ENCODE measurements at regions not wholly inside any gene's neighbourhood (a gene's known extent, or its start where the extent isn't known, plus 50 kb on each side); places are given as distances from the start of the nearest gene placed in this dataset.

DNA sequence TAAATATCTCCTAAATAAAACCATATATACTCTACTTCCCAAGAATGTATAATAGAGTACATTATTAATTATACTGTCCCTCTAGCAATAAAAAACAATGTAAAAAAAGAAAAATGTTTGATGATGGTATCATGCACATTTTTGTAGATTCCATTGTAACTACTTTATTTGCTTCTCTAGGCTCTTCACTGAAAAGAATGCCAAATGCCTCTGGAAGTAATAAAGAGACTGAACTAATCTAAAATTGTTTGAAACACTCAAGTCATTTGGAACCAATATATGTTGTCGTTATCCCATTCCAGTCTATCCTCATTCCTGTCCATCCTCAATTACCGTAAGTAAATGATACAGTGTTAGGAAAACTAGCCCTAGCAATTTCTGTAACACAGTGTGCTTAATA, 233.6 kb downstream of the C12orf50 start:
- no peak for DNase-seq (ENCODE audit: low read depth)

DNA sequence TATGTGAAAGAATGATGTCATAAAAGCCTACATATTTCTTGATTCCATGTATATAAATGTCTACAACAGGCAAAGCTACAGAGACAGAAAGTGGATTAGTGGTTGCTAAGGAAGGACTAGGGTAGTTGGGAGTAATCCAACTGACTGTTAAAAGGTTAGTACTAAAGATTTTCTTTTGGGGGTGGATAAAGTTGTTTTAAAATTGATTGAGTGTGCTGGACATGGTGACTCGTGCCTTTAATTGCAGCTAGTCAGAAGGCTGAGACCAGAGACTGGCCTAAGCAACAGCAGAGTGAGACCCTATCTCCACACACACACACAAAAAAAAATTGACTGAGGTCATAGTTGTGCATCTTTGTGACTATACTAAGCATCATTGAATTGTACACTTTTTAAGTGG, 234.3 kb downstream of the C12orf50 start:
- no peak for DNase-seq (ENCODE audit: low read depth)

- DNase-seq (ENCODE audit: low read depth) = peak; percentile 76
Observed at GRCh38 chr12:87793131-87793530, 236.1 kb downstream of the C12orf50 start.

GRCh38 chr12:87784350-87784749, 244.9 kb downstream of the C12orf50 start:
- DNase-seq (ENCODE audit: low read depth) = no peak

GRCh38 chr12:87783467-87783866, 245.7 kb downstream of the C12orf50 start:
- DNase-seq (ENCODE audit: low read depth) = no peak

DNA sequence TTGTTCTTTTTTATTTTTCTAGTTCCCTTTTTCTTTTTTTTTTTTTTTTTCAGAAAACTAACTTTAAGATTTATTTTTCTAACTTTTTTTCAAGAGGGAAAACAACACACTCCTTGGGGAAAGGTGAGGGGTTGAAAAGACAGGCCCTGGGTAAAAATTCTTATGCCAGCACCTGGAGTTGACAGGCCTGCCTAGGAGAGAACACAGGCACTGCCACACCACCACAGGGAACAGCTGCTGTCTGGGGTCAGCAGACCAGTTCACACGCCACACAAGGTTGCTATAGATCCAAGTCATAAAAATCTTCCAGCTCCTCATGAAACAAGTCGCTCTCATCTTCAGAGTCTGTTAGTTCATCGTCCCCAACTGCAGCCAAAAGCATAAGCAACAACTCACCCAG, 246.4 kb downstream of the C12orf50 start:
- DNase-seq (ENCODE audit: low read depth) = no peak

DNA sequence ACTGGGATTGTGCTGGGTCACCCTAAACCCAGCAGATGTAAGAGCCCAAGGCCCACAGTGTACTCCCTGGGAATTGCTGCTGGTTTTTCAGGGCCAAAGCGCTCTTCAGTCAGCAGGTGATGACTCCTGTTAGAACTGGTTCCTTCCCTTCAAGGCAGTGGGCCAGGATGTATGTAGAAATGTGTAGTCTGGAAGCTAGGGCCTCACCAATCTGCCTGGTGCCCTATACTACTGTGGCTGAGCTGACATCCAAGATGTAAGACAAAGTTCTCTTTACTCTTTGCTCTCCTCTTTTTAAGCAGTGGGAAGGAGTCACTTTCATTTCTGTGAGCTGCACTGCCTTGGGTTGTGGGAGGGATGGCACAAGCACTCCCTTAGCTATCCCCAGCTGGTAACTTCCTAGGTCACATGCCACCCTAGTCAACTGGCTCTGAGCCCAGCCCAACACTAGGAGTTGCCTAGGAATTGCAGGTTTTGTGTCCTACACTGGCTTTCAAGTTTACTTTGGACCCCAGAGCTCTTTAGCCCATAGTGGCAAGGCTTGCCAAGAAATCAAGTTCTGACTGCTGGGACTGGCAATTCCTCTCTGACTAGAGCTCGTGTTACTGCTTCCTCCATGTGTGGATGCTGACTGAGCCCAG, 249.2 kb downstream of the C12orf50 start:
- peak; percentile 29 for DNase-seq (ENCODE audit: low read depth)

DNA sequence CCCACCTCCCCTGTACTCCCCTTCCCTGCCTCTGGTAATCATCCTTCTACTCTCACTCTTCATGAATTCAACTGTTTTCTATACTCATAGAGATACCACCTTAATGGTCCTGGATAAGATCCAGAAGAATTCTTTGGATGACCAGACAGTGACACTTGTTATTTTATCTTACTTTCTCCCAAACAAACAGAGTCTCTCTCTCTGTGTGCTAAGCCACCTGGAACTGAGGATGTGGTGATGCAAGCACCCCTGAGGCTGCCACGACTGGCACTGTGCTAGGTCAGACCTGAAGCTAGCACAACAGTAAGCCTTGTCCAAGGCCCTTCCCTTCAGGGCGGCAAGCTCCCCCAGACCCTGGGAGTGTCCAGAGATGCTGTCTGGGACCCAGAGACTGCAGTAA, 250.2 kb downstream of the C12orf50 start:
- DNase-seq (ENCODE audit: low read depth) = no peak

DNA sequence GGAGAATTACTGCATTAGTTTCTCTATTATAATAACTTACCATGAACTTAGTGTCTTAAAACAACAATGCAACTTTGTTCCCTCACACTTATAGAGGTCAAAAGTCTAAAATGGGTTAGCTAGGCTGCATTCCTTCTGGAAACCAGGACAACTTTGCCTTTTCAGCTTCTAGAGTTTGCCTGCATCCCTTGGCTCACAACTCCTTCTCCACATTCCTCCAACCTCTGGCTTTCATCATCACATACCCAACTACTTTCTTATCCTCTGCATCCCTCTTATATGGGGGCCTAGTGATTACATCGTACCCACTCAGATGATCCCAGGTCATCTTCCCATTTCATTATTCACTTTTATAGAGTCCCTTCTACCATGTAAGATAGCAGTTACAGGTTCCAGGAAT, 251.1 kb downstream of the C12orf50 start:
- no peak for DNase-seq (ENCODE audit: low read depth)

DNA sequence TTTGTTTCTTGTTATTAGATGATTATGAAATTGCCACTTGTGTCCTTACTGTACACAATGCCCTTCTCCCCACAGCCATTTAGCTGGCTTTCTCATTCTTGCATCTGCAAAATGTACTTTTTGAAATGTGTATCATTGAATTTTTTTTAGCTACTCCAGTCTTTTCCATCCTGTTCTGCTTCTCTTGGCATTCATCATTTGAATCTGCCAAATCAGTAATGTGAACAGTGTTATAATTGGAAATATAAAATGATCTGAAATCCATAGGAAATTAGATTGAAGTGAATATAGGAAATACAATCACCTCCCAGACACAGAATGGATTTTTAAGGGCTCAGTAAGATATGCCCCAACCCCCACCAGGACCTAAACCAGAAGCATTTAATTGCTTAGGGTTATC, 253.4 kb downstream of the C12orf50 start:
- no peak for DNase-seq (ENCODE audit: low read depth)

GRCh38 chr12:87775051-87775450, 254.2 kb downstream of the C12orf50 start:
- no peak for DNase-seq (ENCODE audit: low read depth)

GRCh38 chr12:87772401-87772800, 256.8 kb downstream of the C12orf50 start:
- DNase-seq (ENCODE audit: low read depth) = no peak

- DNase-seq (ENCODE audit: low read depth) = no peak
Observed at GRCh38 chr12:87768501-87769287, 260.5 kb downstream of the C12orf50 start.

GRCh38 chr12:87766044-87766443, 263.2 kb downstream of the C12orf50 start:
- no peak for DNase-seq (ENCODE audit: low read depth)

GRCh38 chr12:87760943-87761342, 268.3 kb downstream of the C12orf50 start:
- peak; percentile 45 for DNase-seq (ENCODE audit: low read depth)

DNA sequence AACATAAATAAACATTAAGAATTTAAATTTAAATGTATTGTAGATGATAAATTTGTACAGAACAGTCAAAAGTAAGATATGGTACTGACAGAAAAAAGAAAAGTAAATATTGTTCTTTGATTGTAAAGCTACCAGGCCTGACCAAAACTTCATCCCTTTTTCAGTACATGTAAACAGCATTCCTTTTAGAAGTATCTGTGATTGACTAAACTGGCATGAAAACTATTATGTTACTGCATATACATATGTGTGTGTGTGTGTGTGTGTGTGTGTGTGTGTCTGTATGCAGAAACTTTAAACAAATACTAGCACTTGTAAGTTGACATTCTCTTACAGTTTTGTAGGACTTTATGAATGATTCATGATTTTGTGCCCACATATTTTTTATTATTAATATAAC, 270.9 kb downstream of the C12orf50 start:
- DNase-seq (ENCODE audit: low read depth) = no peak

DNA sequence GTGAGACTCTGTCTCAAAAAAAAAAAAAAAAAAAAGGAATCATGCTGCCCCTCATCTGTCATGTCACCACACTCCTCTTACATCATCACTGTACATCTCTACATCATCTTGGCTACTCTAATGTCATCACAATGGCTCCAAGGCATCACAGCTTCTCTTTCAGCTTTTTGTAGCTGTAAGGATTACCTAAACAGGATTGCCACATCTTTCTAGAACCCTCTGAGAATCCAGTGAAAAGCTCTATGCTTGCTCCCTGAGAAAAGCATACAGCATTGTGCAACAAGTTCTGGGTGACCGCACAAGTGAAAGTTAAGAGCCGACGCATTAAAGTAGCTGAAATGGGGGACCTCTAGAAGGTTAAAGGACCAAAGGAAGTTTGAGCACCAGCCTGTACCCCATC, 272.5 kb downstream of the C12orf50 start:
- DNase-seq (ENCODE audit: low read depth) = no peak

DNA sequence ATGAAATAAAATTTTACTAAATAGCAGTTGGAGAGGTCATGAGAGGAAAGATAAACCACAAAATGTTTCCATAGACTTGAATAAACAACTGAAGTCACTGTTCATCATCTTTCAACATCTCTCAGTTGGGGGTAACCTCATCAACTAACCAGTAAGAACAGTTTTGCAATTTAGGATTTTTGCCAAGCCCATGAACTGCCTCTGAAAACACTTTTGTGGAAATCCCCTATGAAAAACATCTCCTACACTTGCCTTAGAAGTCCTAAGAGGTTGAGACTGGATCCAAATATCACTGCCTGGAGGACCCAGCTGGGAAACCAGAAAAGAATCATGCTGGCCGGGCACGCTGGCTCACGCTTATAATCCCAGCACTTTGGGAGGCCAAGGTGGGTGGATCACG, 273.1 kb downstream of the C12orf50 start:
- peak; percentile 86 for DNase-seq (ENCODE audit: low read depth)

- DNase-seq (ENCODE audit: low read depth) = peak; percentile 3
Observed at GRCh38 chr12:87728931-87729593, 300.1 kb downstream of the C12orf50 start.

- no peak for DNase-seq (ENCODE audit: low read depth)
Observed at GRCh38 chr12:87720967-87721366, 308.2 kb downstream of the C12orf50 start.

DNA sequence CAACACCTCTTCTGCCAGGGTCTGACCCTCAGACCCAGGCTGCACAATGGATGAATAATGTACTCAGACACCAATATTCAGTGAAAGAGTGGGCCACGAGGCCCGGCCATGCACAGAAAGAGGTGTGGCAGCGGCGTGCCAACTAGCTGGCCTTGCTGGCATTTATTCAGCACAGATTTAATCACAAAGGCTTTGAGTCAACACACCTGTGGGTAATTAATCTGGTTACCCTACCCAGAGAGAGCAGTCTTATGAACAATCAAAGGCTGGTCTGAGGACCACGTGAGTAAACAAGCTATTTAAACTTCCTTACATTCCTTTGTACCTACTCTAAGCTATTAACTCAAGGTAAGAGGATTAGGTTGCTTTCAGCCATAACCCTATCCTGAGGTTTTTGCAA, 324.8 kb downstream of the C12orf50 start:
- DNase-seq (ENCODE audit: low read depth) = no peak

DNA sequence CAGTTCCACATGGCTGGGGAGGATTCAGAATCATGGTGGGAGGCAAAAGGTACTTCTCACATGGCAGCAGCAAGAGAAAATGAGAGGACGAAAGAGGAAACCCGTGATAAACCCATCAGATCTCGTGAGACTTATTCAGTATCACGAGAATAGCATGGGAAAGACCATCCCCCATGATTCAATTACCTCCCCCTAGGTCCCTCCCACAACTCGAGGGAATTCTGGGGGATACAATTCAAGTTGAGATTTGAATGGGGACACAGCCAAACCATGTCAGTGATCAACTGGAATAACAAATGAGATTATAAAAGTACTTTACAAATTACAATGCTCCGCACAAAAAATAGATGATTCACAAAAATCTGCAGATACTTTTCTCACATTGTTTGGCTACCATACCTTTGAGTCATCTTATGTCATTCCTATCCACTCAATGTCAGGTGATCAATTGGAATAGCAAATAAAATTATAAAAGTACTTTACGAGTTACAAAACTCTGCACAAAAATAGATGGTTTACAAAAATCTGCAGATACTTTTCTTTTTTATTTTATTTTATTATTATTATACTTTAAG, 338.9 kb downstream of the C12orf50 start:
- DNase-seq (ENCODE audit: low read depth) = no peak

Measured in myocyte (in vitro differentiated cells).